ENCODE measurements at regions not wholly inside any gene's neighbourhood (a gene's known extent, or its start where the extent isn't known, plus 50 kb on each side); places are given as distances from the start of the nearest gene placed in this dataset.

- TF ChIP-seq, protein P1, sequence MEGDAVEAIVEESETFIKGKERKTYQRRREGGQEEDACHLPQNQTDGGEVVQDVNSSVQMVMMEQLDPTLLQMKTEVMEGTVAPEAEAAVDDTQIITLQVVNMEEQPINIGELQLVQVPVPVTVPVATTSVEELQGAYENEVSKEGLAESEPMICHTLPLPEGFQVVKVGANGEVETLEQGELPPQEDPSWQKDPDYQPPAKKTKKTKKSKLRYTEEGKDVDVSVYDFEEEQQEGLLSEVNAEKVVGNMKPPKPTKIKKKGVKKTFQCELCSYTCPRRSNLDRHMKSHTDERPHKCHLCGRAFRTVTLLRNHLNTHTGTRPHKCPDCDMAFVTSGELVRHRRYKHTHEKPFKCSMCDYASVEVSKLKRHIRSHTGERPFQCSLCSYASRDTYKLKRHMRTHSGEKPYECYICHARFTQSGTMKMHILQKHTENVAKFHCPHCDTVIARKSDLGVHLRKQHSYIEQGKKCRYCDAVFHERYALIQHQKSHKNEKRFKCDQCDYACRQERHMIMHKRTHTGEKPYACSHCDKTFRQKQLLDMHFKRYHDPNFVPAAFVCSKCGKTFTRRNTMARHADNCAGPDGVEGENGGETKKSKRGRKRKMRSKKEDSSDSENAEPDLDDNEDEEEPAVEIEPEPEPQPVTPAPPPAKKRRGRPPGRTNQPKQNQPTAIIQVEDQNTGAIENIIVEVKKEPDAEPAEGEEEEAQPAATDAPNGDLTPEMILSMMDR (IDR thresholded peaks at IDR 0.05; ENCODE audit: low read depth, low read length), result no peak
- TF ChIP-seq POLR2A (IDR thresholded peaks at IDR 0.05; ENCODE audit: extremely low read depth, insufficient read length), result no peak
- no peak for TF ChIP-seq MYC (IDR thresholded peaks at IDR 0.05; ENCODE audit: low read depth, low read length)
Observed at GRCh38 chrX:104459796-104460195, 106.2 kb upstream of the IL1RAPL2 start.

All from NB4 (cell line).